ENCODE measurements at regions not wholly inside any gene's neighbourhood (a gene's known extent, or its start where the extent isn't known, plus 50 kb on each side); places are given as distances from the start of the nearest gene placed in this dataset.

DNA sequence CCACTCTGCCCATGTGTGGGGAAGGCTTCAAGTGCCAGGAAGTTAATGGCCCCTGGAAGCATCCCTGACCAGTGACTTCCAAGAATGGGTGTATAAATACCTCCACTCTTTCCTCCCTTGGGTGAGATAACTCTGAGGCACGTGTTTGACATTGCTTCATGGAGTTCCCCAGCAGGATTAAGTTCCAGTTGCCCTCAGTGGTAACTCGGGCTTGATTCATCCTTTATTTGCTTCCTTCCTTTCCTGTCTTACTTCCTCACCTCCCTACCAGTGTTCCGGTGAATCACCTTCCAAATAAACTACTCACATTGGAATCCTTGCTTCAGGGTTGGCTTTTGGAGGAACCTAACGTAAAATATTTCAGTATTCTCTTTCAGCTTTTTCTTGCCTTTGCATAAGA lies 84.6 kb upstream of the JAG1 start:
- Histone ChIP-seq H3K4me3 (ENCODE audit: low read length) (no peak overlapping the region), H3K4me2 (ENCODE audit: low read depth, low read length) (no peak overlapping the region), H2AFZ (ENCODE audit: low read length) (no peak overlapping the region), H3K4me1 (ENCODE audit: low read length) (no peaks in the 10 kb centered on the region), H3K9me2 (replicated peaks; ENCODE audit: insufficient read depth, low read length) (no peaks in the 10 kb centered on the region), H4K20me1 (ENCODE audit: insufficient read depth, low read length) (no peaks in the 10 kb centered on the region), H3K9me3 (replicated peaks; ENCODE audit: insufficient read depth, low read length) (no peaks in the 10 kb centered on the region), H3K27ac (ENCODE audit: low read length) (no peak overlapping the region), H3K9ac (ENCODE audit: low read length) (no peak overlapping the region), H3K79me2 (ENCODE audit: low read length) (no peaks in the 10 kb centered on the region), H3F3A (ENCODE audit: insufficient read depth, low read length) (no peaks in the 10 kb centered on the region), H3K27me3 (replicated peaks; ENCODE audit: insufficient read depth, low read length) (no peaks in the 10 kb centered on the region), H3K36me3 (replicated peaks; ENCODE audit: insufficient read depth, low read length) (no peaks in the 10 kb centered on the region)
- TF ChIP-seq CTCF (IDR thresholded peaks at IDR 0.05; ENCODE audit: low read length): no peak
- TF ChIP-seq EZH2phosphoT487 (IDR thresholded peaks at IDR 0.05; ENCODE audit: low read length): no peak
- TF ChIP-seq EZH2 (optimal IDR thresholded peaks at IDR 0.05; ENCODE audit: low read depth, low read length): no peak
- DNase-seq: no peak

DNA sequence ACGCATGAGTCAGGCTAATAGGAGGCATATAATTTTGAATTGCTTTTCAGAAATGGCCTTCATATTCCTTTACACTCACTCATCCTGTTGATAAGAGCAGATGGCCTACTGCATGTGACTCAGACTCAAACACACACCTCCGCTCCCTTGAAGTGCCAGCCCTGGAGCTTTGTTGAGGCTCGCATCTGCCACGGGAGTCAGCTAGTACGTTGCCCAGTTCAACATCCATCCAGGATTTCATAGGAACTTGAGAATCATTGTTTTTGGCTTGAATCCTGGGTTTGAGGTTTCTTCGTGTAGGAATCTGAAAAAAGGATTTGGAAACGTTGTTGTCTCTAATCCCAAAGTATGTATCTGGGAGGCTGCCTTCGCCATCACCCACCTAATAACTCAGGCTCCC lies 87.4 kb upstream of the JAG1 start:
- DNase-seq: no peak
- no peaks in the 10 kb centered on the region for H3K9me3 ChIP-seq (replicated peaks; ENCODE audit: insufficient read depth, low read length)
- no peak overlapping the region for H2AFZ ChIP-seq (ENCODE audit: low read length)
- H3K9me2 ChIP-seq (replicated peaks; ENCODE audit: insufficient read depth, low read length): no peaks in the 10 kb centered on the region
- H3F3A ChIP-seq (ENCODE audit: insufficient read depth, low read length): no peaks in the 10 kb centered on the region
- no peak overlapping the region for H3K27ac ChIP-seq (ENCODE audit: low read length)
- H3K4me1 ChIP-seq (ENCODE audit: low read length): no peaks in the 10 kb centered on the region
- no peak for TF ChIP-seq EZH2 (optimal IDR thresholded peaks at IDR 0.05; ENCODE audit: low read depth, low read length)
- no peak for TF ChIP-seq EZH2phosphoT487 (IDR thresholded peaks at IDR 0.05; ENCODE audit: low read length)
- no peak for TF ChIP-seq CTCF (IDR thresholded peaks at IDR 0.05; ENCODE audit: low read length)
- no peaks in the 10 kb centered on the region for H3K79me2 ChIP-seq (ENCODE audit: low read length)
- H3K27me3 ChIP-seq (replicated peaks; ENCODE audit: insufficient read depth, low read length): no peaks in the 10 kb centered on the region
- no peak overlapping the region for H3K9ac ChIP-seq (ENCODE audit: low read length)
- H3K4me2 ChIP-seq (ENCODE audit: low read depth, low read length): no peak overlapping the region
- H3K4me3 ChIP-seq (ENCODE audit: low read length): no peak overlapping the region
- no peaks in the 10 kb centered on the region for H4K20me1 ChIP-seq (ENCODE audit: insufficient read depth, low read length)
- no peaks in the 10 kb centered on the region for H3K36me3 ChIP-seq (replicated peaks; ENCODE audit: insufficient read depth, low read length)

DNA sequence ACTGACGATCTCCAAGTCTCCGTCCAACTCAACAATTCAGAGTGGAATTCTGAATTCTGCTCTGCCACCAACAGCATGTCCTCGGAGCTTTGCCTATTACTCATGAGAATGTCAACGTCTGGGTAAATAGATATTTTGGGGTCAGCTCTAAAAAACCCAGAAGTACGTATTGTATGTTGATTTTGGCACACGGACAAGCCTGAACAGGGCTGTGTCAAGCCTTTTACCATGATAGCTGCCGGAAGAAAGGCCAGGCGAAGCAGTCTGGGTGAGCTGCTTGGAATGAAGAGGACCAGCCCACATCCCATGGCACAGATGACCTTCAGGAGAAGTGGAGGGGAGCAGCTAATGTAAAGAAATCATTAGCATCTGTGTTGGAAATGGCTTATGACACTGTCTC lies 88.0 kb upstream of the JAG1 start:
- Histone ChIP-seq H3F3A (ENCODE audit: insufficient read depth, low read length) (no peaks in the 10 kb centered on the region), H3K36me3 (replicated peaks; ENCODE audit: insufficient read depth, low read length) (no peaks in the 10 kb centered on the region), H3K4me1 (ENCODE audit: low read length) (no peaks in the 10 kb centered on the region), H3K27me3 (replicated peaks; ENCODE audit: insufficient read depth, low read length) (no peaks in the 10 kb centered on the region), H4K20me1 (ENCODE audit: insufficient read depth, low read length) (no peaks in the 10 kb centered on the region), H3K27ac (ENCODE audit: low read length) (no peak overlapping the region), H3K79me2 (ENCODE audit: low read length) (no peaks in the 10 kb centered on the region), H3K9ac (ENCODE audit: low read length) (no peak overlapping the region), H3K4me3 (ENCODE audit: low read length) (no peak overlapping the region), H3K9me3 (replicated peaks; ENCODE audit: insufficient read depth, low read length) (no peaks in the 10 kb centered on the region), H3K4me2 (ENCODE audit: low read depth, low read length) (no peak overlapping the region), H2AFZ (ENCODE audit: low read length) (no peak overlapping the region), H3K9me2 (replicated peaks; ENCODE audit: insufficient read depth, low read length) (no peaks in the 10 kb centered on the region)
- DNase-seq: no peak
- TF ChIP-seq EZH2 (optimal IDR thresholded peaks at IDR 0.05; ENCODE audit: low read depth, low read length): no peak
- no peak for TF ChIP-seq EZH2phosphoT487 (IDR thresholded peaks at IDR 0.05; ENCODE audit: low read length)
- no peak for TF ChIP-seq CTCF (IDR thresholded peaks at IDR 0.05; ENCODE audit: low read length)
